ENCODE measurements at regions not wholly inside any gene's neighbourhood (a gene's known extent, or its start where the extent isn't known, plus 50 kb on each side); places are given as distances from the start of the nearest gene placed in this dataset.

- TF ChIP-seq POLR2A (IDR thresholded peaks at IDR 0.05): no peak
- no peak for TF ChIP-seq CTCF (IDR thresholded peaks at IDR 0.05)
- TF ChIP-seq EP300 (IDR thresholded peaks at IDR 0.05): no peak
Measured at GRCh38 chr6:164040994-164041393, 626.5 kb downstream of the QKI start.

Measured in tibial nerve (tissue), 4 donors.